SU-DHL-6 (cell line): ENCODE measurements at regions not wholly inside any gene's neighbourhood (a gene's known extent, or its start where the extent isn't known, plus 50 kb on each side); places are given as distances from the start of the nearest gene placed in this dataset.

Source experiments
- H2AFZ ChIP-seq: fragments of 200-600 bp; sonication (generic); 2 replicates; pipeline ENCODE4 v1.6.1; 2014; ENCODE audit warnings: low read depth, mild to moderate bottlenecking, moderate library complexity, mixed read lengths, antibody characterized with exemption, low read length; ENCODE audit not compliant: severe bottlenecking
- H3F3A ChIP-seq: fragments of 200-600 bp; shearing (Covaris generic); 2 replicates; pipeline ENCODE4 v1.6.0; 2016; ENCODE audit warnings: antibody characterized with exemption, mild to moderate bottlenecking; ENCODE audit not compliant: insufficient read depth
- H3K27ac ChIP-seq: fragments of 200-600 bp; sonication (generic); 2 replicates; pipeline ENCODE4 v1.5.1; 2016; ENCODE audit warnings: low read depth, mild to moderate bottlenecking, low read length, moderate library complexity, mixed read lengths
- H3K27me3 ChIP-seq: fragments of 200-600 bp; sonication (generic), shearing (Covaris generic); 2 replicates; pipeline ENCODE4 v1.6.0; 2014; ENCODE audit warnings: mild to moderate bottlenecking, low read length
- H3K36me3 ChIP-seq: fragments of 200-600 bp; sonication (generic); 2 replicates; pipeline ENCODE4 v1.6.1; 2014; ENCODE audit warnings: mild to moderate bottlenecking, low read length, mixed read lengths
- H3K4me2 ChIP-seq: fragments of 300-600, 200-600 bp; shearing (Covaris generic), sonication (generic); 2 replicates; pipeline ENCODE4 v1.6.0; 2014; ENCODE audit warnings: low read length, low read depth, mild to moderate bottlenecking; ENCODE audit not compliant: poor library complexity, severe bottlenecking
- H3K4me3 ChIP-seq: fragments of 200-600 bp; sonication (generic); 2 replicates; pipeline ENCODE4 v1.5.1; 2014; ENCODE audit warnings: antibody characterized with exemption, low read length, mild to moderate bottlenecking, mixed read lengths; ENCODE audit not compliant: insufficient read depth, poor library complexity, severe bottlenecking
- H3K79me2 ChIP-seq: fragments of 200-600 bp; sonication (generic); 2 replicates; pipeline ENCODE4 v1.6.1; 2014; ENCODE audit warnings: mild to moderate bottlenecking, low read length, moderate library complexity; ENCODE audit not compliant: insufficient read depth
- H3K9ac ChIP-seq: fragments of 200-600 bp; sonication (generic); 2 replicates; pipeline ENCODE4 v1.7.0; 2014; ENCODE audit warnings: mild to moderate bottlenecking, low read length
- H3K9me2 ChIP-seq: fragments of 200-600 bp; sonication (generic); replicated peaks from 2 replicates; pipeline ENCODE4 v1.6.1; 2014; ENCODE audit warnings: low read length; ENCODE audit not compliant: insufficient read depth
- H3K9me3 ChIP-seq: fragments of 200-600 bp; sonication (generic); 2 replicates; pipeline ENCODE4 v1.6.1; 2014; ENCODE audit warnings: low read length, mixed read lengths; ENCODE audit not compliant: insufficient read depth
- H4K20me1 ChIP-seq: fragments of 200-600 bp; sonication (generic); 2 replicates; pipeline ENCODE4 v1.6.1; 2014; ENCODE audit warnings: low read depth, mild to moderate bottlenecking, antibody characterized with exemption, low read length, moderate library complexity, mixed read lengths
- EZH2phosphoT487 ChIP-seq: fragments of 200-600 bp; sonication (generic), shearing (Covaris generic); conservative IDR thresholded peaks from 2 replicates; pipeline ENCODE4 v1.6.1; 2018; ENCODE audit warnings: mild to moderate bottlenecking, antibody characterized with exemption, low read length, moderate library complexity, mixed read lengths
- TF ChIP-seq, protein P1 (sequence below): fragments of 200-600 bp; sonication (generic); IDR thresholded peaks from one replicate; pipeline ENCODE4 v1.5.1; 2017; ENCODE audit warnings: antibody characterized with exemption, mild to moderate bottlenecking, low read length, moderate library complexity; ENCODE audit not compliant: insufficient read depth, poor library complexity, severe bottlenecking

DNA sequence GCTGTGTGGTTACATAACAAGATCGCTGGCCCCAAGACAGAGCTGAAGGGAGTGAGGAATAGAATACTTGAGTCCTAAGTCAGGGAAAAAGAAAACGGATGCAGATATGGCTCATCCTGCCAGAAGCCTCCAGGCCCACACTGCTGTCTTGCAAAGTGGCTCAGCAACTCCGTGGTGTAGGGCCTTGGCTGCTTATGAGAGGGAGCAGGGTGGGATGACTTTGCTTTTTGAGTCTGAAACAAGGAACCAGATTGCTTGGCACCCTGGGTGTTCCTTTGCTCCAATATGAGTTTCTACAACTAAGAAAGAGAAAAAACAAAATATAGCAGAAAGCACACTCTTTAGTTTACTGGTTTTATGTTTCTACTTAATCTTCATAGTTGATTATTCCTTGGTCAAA, 193.8 kb upstream of the WDR11 start:
- Histone ChIP-seq H3K9me2 (no peaks in the 10 kb centered on the region), H3K27me3 (no peaks in the 10 kb centered on the region), H2AFZ (no peak overlapping the region), H3K9me3 (no peaks in the 10 kb centered on the region), H3K4me2 (no peak overlapping the region), H3K4me3 (no peak overlapping the region), H3K79me2 (no peaks in the 10 kb centered on the region), H3K9ac (no peak overlapping the region), H3K36me3 (no peaks in the 10 kb centered on the region), H4K20me1 (no peaks in the 10 kb centered on the region), H3F3A (no peaks in the 10 kb centered on the region), H3K27ac (no peak overlapping the region)
- TF ChIP-seq, protein P1, sequence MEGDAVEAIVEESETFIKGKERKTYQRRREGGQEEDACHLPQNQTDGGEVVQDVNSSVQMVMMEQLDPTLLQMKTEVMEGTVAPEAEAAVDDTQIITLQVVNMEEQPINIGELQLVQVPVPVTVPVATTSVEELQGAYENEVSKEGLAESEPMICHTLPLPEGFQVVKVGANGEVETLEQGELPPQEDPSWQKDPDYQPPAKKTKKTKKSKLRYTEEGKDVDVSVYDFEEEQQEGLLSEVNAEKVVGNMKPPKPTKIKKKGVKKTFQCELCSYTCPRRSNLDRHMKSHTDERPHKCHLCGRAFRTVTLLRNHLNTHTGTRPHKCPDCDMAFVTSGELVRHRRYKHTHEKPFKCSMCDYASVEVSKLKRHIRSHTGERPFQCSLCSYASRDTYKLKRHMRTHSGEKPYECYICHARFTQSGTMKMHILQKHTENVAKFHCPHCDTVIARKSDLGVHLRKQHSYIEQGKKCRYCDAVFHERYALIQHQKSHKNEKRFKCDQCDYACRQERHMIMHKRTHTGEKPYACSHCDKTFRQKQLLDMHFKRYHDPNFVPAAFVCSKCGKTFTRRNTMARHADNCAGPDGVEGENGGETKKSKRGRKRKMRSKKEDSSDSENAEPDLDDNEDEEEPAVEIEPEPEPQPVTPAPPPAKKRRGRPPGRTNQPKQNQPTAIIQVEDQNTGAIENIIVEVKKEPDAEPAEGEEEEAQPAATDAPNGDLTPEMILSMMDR = no peak
- no peak for TF ChIP-seq EZH2phosphoT487

DNA sequence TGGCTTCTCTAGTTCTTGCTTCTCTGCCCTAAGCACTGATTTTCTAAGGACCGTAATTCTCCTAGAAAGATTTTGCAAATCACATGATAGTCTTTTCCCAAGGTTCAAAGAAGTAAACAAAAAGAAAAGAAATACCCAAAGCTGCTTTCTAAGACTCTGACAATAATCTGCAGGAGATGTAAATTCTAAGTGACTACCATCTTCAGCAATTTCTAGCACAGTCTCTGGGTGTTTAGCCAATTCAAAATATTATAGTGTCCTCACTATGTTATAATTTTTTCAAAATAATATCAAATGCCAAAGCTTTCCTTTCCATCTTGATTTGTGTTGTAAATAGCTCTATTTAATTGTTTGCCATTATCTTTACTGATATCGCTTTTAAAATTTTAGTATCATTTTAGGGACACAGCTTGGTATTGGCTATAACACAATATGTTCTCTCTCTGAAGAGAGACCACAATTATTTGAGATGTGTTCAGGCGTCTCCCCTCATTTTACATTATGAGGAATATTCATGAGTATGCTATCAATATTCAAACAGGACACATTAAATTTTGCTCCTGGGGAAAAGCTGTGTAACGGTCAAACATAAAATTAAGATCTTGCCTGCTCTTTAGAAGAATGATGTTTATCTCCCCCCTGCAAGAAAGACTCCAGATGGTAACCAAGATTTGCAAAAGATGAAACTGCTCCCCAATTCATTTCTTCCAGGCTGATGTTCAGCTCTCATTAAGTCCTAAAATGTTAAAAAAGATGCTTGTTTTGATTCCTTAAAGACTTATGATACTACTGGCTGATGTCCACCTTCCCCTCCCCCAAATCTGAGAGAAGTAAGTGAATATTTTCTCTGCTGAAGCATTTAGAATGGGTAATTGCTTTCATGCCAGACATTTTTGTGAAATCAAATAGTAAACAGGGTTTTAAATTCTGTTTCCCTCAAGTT, 191.9 kb upstream of the WDR11 start:
- H3K4me2 ChIP-seq = no peak overlapping the region

DNA sequence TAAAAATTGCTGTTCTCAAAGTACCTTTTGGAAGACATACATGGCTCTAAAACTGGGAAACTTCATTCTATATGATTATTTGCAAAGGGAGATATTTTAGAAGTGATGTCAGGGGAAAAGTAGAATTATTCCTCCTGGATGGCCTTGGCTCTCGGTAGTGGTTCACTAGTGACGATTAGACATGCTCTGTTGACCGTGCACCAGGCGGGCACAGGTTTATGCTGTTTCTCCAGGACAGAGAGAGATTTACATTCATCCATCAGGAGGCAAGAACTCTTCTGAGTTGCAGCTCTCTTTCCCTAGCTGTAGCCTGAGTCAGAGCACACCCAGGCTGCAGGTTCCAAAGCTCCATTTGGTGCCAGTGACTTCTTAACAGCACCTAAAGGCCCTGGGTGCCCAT, 184.9 kb upstream of the WDR11 start:
- Histone ChIP-seq H2AFZ (no peak overlapping the region), H3K4me3 (no peak overlapping the region), H3K9ac (no peak overlapping the region), H4K20me1 (no peaks in the 10 kb centered on the region), H3K9me2 (no peaks in the 10 kb centered on the region), H3F3A (no peaks in the 10 kb centered on the region), H3K27me3 (no peaks in the 10 kb centered on the region), H3K9me3 (no peaks in the 10 kb centered on the region), H3K79me2 (no peaks in the 10 kb centered on the region), H3K36me3 (no peaks in the 10 kb centered on the region), H3K27ac (no peak overlapping the region), H3K4me2 (no peak overlapping the region)
- no peak for TF ChIP-seq EZH2phosphoT487

More for the DNA sequence above, 191.9 kb upstream of the WDR11 start:
- Histone ChIP-seq H3K27ac (no peak overlapping the region), H3K9me3 (no peaks in the 10 kb centered on the region), H3K79me2 (no peaks in the 10 kb centered on the region), H4K20me1 (no peaks in the 10 kb centered on the region), H3K27me3 (no peaks in the 10 kb centered on the region), H3K9me2 (no peaks in the 10 kb centered on the region), H3F3A (no peaks in the 10 kb centered on the region), H3K4me3 (no peak overlapping the region), H2AFZ (no peak overlapping the region), H3K36me3 (no peaks in the 10 kb centered on the region), H3K9ac (no peak overlapping the region)
- no peak for TF ChIP-seq EZH2phosphoT487
- TF ChIP-seq, protein P1 = no peak

DNA sequence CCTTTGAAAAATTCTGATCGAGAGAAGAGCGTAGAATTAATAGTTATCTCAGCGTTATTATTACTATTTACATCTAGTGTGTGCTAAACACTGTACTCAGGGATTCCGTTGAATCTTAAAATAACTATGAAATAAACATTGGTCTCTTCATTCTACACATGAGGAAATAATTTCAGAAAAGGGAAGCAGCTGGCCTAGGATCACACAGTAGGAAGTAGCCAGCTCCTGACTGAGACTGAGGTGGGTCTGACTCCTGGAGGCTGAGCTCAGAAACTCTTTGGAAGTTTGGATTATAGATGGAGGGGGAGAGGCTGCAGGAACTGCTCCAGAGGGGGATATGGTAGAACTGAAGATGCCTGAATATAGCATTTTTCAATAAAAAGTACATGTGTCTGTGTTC, 183.9 kb upstream of the WDR11 start:
- TF ChIP-seq EZH2phosphoT487 = no peak
- TF ChIP-seq, protein P1 = no peak
- no peak overlapping the region for H2AFZ ChIP-seq
- no peaks in the 10 kb centered on the region for H3K79me2 ChIP-seq
- H3K9me3 ChIP-seq = no peaks in the 10 kb centered on the region
- no peaks in the 10 kb centered on the region for H3F3A ChIP-seq
- no peaks in the 10 kb centered on the region for H3K36me3 ChIP-seq
- H4K20me1 ChIP-seq = no peaks in the 10 kb centered on the region
- H3K27me3 ChIP-seq = no peaks in the 10 kb centered on the region
- H3K4me2 ChIP-seq = no peak overlapping the region
- no peak overlapping the region for H3K9ac ChIP-seq
- H3K4me3 ChIP-seq = no peak overlapping the region
- H3K9me2 ChIP-seq = no peaks in the 10 kb centered on the region
- H3K27ac ChIP-seq = no peak overlapping the region
